GM19468 (cell line): ENCODE measurements at regions not wholly inside any gene's neighbourhood (a gene's known extent, or its start where the extent isn't known, plus 50 kb on each side); places are given as distances from the start of the nearest gene placed in this dataset.
"Not testable (repeated sequence)": the region's sequence is repeated elsewhere in the genome, so short reads cannot be mapped to it uniquely, and the experiment has no call there.

ENCODE experiments used
- ATAC-seq: cut with Tn5 transposase; IDR thresholded peaks from one replicate; pipeline ENCODE4 v1.9.1; 2021; ENCODE audit warnings: mild to moderate bottlenecking, moderate library complexity, moderate number of reproducible peaks; ENCODE audit not compliant: unreplicated experiment; ENCODE audit errors: extremely low read depth

DNA sequence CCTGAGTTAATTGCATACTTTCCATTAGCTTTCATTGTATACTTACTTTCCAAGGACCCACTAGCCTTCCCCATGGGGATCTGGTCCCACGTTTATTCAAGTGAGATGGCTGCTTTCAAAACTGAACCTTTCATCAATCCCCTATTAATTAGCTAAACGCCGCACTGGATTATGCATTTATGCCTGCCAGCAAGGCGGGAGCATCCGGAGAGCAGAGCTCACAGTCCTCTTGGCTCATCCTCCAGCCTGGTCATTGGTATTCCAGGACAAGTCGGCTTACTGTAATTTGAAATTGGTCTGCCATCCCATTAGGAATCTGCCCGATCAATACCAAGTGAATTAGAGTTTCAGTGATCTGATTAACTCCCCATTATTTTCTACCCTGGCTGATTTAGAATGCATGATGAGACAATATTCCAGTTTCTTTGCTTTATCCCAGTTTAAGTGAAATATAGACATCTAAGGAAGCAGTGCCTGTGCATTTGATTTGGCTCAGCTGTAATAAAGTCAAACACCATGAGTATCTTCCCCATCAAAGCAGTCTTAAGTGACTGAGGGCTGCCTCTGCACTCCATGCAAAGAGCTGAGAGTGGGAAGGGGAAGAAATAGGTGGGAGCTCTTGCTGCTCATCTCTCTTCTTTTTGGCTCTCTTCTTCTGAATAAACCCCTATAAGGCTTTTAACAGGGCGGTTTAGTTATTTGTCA lies 411.4 kb downstream of the GPAT3 start:
- no peak for ATAC-seq

DNA sequence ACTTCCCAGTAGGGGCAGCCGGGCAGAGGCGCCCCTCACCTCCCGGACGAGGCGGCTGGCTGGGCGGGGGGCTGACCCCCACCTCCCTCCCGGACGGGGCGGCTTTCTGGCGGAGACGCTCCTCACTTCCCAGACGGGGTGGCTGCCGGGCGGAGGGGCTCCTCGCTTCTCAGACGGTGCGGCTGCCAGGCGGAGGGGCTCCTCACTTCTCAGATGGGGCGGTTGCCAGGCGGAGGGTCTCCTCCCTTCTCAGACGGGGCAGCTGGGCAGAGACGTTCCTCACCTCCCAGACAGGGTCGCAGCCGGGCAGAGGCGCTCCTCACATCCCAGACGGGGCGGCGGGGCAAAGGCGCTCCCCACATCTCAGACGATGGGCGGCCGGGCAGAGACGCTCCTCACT lies 407.8 kb downstream of the GPAT3 start:
- ATAC-seq = not testable (repeated sequence)

DNA sequence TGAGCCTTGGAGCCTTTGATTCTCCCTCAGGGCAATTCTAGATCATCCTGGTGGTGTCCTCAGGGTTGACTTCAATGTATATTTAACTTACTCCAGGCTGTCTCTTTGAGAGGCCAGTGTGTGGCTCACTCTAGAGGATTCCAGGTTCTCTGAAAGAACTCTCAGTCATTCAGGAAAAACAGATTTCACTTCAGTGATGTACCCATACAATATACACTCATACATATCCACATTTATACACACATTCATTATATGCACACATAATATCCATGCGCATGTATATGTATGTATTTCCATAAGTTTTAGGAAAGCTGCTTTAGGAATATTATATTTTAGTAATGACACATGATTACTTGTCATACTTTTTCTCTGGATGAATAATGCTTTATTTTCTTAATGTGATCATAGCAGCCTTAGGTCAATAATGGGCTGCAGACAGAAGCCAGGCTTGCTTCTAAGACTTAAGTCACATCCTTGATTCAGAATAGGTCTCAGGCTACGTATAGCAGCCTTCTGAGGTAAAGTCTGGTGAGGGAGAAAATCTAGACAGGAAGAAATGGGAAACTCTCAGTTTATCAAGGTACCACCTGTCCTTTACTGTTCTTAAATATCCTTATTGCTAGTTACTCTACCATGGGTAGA lies 397.0 kb downstream of the GPAT3 start:
- no peak for ATAC-seq

DNA sequence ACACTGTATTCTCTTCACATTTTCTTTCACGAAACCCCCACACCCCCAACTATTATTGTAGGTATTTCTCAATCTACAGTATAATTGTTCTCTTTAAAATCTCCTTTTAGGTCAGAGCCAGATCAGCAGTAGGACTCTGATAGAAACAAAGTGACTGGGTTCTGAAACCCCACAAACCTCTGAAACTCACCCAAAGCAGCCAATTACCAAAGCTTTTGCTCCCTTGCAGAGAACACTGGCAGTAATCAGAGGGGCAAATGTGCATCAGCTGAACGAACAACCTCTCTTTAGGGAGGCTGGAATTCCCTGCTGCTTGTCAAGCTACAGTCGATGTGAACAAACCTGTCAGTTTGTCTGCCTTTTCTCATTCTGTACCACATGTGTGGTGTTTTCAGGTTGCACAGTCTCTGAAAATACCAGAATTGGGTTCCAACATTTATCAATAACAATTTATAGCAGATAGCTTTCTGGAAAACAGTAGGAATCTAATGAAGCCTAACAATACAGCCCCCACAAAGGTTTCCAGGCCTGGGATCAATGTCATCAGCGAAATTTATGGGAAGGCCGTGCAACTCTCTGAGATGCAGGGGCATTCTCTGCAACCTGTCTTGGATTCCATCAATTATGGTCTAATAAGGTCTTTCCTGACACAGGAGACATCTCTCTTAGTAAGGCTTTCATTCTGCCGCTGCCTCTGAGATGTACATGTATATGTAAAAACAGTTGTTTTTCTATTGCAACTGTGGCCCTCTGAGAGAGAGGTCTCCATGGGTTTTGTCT lies 395.9 kb downstream of the GPAT3 start:
- no peak for ATAC-seq

DNA sequence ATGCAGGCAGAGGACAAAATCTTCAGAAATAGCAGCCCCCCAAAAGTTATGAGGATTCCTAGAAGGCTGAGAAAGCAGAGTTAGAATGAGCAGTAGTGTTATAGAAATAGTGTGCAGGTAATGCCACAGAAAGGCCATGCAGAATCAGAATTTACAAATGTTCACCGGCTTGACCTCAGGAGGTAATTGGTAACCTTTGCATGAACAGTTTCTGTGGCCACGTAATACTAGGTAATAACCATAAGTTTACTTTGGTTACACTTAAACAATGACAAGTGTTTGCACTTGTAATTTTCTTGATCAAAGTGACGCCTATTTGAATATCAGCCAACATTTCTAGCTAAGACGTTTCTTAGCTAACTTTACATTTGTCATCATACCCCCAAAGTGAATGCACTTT lies 393.6 kb downstream of the GPAT3 start:
- ATAC-seq = no peak

DNA sequence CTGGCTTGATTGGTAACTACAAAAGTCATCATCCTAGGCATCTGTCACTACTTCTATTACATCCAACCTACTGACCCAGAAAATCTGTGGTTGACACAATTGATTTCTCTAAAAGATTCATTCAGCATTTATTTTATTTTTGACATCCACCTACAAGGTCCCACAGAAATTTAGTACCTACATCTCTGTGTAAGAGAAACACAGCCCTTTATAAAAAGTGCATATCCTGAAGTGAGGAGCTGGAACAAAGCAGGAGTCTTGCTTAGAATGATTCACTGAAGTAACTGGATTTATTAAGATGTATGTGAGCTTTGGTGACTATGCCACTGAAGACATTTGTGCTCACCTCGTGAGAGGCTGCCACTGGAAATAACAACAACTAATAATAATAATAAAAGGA lies 391.0 kb downstream of the GPAT3 start:
- no peak for ATAC-seq

DNA sequence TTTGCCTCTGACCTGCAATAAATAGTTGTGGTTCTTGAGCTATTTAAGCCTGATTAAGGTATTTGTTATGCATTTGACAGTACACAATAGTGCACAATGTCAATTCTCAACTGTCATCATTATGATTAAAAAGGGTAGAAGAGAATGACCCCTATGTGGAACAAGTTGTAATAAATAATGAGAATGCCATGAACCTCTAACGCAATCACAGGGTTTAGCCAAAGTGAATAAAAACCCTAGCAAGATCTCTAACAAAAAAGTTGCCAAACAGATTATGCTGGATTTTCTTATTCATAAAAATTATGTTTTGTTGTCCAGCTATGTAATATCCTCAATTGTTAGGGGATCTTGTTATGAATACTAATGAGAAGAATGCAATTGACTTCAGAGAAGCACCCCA lies 387.4 kb downstream of the GPAT3 start:
- no peak for ATAC-seq

DNA sequence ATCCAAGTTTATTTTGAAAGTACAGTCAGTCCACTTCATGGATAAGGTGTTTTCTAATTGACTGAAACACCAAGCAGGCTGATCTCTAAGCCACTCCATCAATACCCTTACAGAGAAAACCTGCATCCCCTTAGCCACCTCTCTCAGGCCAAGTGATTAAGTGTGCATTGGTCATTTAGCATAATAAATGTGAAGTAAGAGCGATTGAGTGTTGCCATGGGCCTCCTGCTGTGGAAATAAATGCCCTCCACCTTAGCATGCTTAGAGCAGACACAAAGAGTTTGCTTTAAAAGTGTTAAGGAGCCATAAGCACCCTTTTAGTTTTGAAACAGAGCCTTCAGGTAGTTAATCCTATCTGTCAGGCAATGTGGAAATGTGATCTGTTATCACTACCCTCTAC lies 386.5 kb downstream of the GPAT3 start:
- ATAC-seq = no peak

DNA sequence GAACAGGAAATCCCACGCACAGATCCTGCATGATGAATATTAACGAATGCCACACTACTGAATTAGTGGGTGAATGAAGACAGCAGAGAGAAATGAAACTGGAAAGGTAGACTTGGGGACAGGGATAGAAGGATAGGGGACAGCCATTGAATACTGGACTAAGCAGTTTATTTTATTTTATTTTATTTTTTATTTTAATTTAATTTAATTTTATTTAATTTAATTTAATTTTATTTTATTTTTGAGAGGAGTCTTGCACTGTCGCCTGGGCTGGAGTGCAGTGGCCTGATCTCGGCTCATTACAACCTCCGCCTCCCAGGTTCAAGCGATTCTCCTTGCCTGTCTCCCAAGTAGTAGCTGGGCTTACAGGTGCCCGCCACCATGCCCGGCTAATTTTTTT lies 385.2 kb downstream of the GPAT3 start:
- ATAC-seq = no peak

DNA sequence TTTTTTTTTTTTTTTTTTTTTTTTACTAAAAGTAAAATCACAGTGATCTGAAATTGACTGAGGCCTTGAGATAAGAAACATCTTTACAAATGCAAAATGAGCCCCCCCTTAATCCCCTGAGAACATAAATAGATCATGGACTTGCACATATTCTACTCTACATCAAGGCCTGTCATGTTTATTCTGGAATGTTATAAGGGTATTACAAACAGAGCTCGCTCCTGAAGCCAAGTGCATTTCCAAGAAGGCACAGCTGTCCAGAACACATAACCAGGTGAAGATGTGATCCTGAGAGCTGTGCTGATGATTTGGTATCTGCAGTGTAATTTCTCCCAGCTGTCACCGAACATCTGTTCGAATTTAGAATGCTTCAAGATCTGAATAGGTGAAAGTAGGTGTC lies 384.5 kb downstream of the GPAT3 start:
- ATAC-seq = no peak

DNA sequence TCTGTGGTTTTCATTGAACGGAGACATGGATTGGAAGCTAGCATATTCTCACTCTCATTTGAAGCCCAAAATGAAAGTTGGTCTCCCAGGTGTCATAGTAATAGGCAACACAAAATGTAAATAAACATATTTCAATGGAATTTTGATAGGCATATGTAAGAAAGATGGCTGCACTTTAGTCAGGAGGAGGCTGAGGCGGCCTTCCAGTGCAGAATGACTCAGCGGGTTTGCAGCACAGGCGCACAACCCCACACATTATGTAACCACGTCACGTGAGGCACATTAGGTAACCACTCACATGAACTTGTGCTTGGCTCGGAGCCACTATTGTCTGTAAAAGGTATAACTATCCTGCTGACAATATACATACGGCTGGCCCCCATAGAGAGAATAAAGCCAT lies 381.7 kb downstream of the GPAT3 start:
- ATAC-seq = no peak

DNA sequence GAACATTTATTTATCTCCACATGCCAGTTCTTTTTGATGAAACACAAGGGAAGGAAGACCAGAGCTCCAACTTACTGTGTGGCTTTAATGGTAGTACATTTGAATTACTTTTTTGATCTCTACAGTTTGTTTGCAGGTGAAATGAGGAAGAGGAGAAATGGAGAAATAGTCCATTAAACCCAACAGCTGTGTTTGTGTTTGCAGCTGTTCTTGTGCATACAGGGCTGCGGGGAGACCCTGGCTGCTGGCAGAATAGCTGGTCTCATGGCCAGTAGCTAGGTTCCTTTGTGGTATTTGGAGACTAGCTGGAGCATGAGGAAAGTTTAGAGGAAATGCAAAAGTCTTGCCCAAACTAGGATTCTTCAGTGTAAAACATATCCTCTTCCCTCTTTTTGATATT lies 374.8 kb downstream of the GPAT3 start:
- no peak for ATAC-seq

DNA sequence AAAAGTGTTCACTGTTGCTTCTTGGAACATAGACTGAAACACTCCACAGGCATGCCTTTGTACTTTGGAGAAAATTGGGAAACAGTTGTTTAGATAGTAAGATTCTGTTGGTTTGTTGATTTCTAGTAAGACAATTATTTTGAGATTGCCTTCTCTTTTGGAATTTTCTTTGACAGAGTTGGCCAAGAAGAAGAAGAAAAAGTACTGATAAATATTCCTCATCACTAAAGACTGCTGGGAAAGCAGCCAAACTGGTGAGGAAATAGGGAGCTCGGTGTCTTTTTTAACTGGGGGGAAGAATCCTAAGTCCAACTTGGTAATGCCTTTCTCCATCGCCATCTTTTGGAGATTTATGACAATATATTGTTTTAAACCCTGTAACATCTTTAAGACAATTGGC lies 370.7 kb downstream of the GPAT3 start:
- no peak for ATAC-seq

DNA sequence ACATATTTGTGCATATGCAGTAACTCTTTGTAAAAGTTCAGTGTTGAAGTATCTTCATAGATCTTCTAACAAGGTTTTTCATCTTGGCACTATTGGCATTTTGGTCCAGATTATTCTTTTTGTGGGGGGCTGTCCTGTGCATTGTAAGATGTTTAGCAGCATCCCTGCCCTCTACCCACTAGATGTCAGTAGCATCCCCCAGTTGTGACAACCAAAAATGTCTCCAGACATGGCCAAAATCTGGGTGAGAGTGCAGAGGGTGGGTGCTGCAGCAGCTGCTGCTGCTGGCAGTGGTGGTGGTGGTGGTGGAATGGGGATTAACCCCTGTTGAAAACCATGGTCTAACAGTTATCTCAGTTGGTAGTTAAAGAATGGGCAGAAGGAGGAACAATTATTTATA lies 370.0 kb downstream of the GPAT3 start:
- no peak for ATAC-seq

DNA sequence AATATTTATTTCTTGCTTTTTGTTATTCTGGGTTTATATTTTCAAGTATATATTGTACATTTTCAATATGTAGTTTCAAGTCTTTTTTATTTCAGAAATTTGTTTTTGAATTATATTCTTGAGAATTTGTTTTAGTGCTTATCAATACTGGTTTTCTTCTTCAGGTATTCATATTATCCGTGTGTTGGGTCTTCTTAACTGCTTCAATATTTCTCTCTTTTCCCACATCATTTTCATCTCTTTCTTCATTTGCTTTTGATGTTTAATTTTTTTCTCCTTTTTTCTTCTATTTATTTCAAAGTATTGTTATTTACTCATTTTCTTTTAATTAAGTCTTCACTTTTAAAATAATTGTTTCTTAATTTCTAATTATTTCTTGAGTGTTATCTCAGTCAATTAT lies 367.8 kb downstream of the GPAT3 start:
- not testable (repeated sequence) for ATAC-seq

DNA sequence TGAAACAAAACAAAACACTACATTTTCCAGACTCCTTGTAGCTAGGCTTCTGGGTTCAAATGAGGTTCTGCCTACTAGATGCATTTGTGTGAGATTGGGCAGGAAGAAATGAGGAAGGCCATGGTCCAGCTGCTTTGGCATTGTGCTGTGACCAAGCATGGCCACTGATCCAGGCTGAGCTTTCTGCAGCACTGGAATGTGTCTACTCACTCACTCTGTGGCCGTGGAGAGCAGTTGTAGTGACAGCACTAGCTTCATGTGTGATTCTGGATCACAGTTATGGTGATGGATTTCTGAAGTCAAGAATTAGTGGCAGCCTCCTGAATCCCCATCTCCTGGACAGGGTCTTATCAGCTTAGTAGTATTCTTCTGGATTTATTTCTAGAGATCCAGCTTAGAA lies 358.9 kb downstream of the GPAT3 start:
- ATAC-seq = no peak

DNA sequence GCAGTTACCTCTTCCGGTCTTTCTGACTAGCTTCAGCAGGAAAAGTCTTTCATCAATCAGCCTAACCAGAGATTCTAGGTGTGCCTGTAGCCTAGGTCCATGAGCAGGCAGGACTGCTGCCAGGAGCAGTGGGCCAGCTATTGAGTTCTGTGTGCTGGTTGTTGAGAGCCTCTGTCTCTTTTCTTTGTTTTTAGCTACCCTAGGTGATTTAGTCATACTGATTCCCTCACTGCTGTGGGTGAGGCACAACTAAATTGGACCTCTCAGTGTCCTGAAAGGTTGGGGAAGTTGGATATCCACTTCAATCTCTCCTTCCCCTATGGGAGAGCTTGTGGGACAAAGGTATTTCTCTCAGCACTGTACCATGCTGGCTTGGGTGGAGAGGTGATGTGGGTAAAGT lies 354.9 kb downstream of the GPAT3 start:
- no peak for ATAC-seq

DNA sequence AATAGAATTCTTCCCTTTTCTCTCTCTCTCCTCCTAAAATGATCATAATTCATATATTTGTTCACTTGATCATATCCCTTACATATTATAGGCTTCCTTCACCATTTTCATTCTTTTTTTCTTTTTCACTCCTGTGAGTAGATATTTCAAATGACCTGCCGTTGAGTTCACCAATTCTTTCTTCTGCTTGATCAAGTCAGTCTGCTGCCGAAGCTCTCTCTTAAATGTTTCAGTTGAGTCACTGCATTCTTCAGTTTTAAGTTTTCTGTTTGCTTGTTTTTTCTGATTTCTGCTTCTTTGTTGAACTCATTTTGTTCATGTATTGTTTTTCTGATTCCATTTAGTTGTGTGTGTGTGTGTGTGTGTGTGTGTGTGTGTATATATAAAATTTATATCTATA lies 354.3 kb downstream of the GPAT3 start:
- no peak for ATAC-seq

DNA sequence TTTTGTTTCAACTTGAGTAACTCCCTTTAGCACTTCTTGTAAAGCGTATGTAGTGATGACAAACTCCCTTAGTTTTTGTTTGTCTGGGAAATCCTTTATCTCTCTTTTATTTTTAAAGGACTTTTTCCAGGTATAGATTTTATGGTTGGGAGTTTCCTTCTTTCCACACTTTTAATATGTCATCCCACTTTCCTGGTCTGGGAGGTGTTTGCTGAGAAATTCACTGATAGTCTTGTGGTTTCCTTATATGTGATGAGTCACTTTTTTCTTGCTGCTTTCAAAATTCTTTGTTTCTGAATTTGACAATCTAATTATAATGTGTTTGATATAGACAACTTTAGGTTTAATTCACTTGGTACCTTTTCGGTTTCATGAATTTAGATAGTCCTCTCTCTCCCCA lies 353.9 kb downstream of the GPAT3 start:
- no peak for ATAC-seq

DNA sequence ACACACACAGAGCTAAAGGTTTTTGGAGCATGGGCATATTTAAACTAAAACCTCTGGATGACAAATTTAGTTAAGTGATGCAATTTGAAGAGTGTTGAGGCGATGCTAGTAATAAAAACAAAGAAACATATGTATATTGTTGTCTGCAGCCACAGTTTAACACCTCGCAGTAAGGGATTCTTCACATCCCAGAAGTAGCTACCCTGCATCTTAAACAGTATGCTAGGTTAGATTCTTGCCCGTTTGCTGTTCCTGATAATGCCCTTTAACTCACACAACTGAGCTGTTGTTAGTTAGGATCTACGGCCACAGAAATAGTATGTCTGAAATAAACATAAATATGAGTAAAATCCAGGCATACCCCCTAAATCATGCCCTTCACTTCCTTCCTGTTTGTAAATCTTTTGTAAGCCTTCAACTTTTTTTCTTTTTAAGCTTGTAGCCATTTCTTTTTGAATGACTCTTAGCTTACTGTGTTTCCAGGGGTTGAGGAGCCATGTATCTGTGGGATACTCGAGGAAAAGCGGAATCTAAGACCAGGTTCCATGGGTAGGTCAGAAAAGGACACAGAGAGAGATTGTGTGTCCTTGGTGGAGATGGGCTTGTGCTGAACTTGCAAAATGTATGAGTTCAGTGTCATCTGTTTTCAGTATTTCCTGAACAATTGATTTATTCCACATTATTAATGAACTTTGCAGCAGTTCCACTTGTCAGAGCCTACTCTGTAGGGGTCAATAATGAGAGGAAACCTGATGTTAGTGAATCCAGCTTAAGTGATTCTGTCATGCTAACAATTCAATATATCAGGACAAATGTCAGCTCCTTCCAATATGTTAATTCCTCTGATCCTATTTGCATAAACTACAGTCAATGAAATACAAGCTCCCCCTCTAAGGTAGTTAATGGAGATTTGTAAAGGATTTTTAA lies 349.6 kb downstream of the GPAT3 start:
- no peak for ATAC-seq
